Neural cell (in vitro differentiated cells): ENCODE measurements at regions not wholly inside any gene's neighbourhood (a gene's known extent, or its start where the extent isn't known, plus 50 kb on each side); places are given as distances from the start of the nearest gene placed in this dataset.

Source experiments
- H2AFZ ChIP-seq: fragments of 200-600, 300-800 bp; sonication (generic), shearing (Covaris generic); 2 replicates; pipeline ENCODE4 v1.6.0; 2014; ENCODE audit warnings: low read depth, mild to moderate bottlenecking, antibody characterized with exemption, low read length, moderate library complexity
- H3F3A ChIP-seq: fragments of 200-600 bp; shearing (Covaris generic); 2 replicates; pipeline ENCODE4 v1.6.1; 2016; ENCODE audit warnings: mild to moderate bottlenecking, moderate library complexity, mixed read lengths, antibody characterized with exemption, low read length; ENCODE audit not compliant: insufficient read depth, poor library complexity, severe bottlenecking
- H3K27ac ChIP-seq: fragments of 200-600, 300-800 bp; sonication (generic), shearing (Covaris generic); 2 replicates; pipeline ENCODE4 v1.5.1; 2014; ENCODE audit warnings: mild to moderate bottlenecking, low read length, moderate library complexity
- H3K27me3 ChIP-seq: fragments of 300-800, 200-600 bp; sonication (generic), shearing (Covaris generic); 2 replicates; pipeline ENCODE4 v1.6.0; 2014; ENCODE audit warnings: mild to moderate bottlenecking, low read depth, low read length, moderate library complexity; ENCODE audit not compliant: insufficient read depth
- H3K36me3 ChIP-seq: fragments of 300-800, 200-600 bp; sonication (generic), shearing (Covaris generic); 2 replicates; pipeline ENCODE4 v1.5.1; 2014; ENCODE audit warnings: mild to moderate bottlenecking, antibody characterized with exemption, low read length, moderate library complexity; ENCODE audit not compliant: insufficient read depth
- H3K4me2 ChIP-seq: fragments of 300-800, 200-600 bp; sonication (generic), shearing (Covaris generic); 2 replicates; pipeline ENCODE4 v1.6.0; 2014; ENCODE audit warnings: mild to moderate bottlenecking, low read length
- H3K4me3 ChIP-seq: fragments of 300-800, 200-600 bp; sonication (generic), shearing (Covaris generic); 2 replicates; pipeline ENCODE4 v1.5.1; 2014; ENCODE audit warnings: mild to moderate bottlenecking, low read length, moderate library complexity
- H3K79me2 ChIP-seq: fragments of 200-600 bp; shearing (Covaris generic); replicated peaks from 2 replicates; pipeline ENCODE4 v1.6.0; 2014; ENCODE audit warnings: mild to moderate bottlenecking, low read length, moderate library complexity; ENCODE audit not compliant: insufficient read depth
- H3K9ac ChIP-seq: fragments of 300-800, 200-600 bp; sonication (generic), shearing (Covaris generic); 2 replicates; pipeline ENCODE4 v1.6.1; 2016; ENCODE audit warnings: mild to moderate bottlenecking, low read length, mixed read lengths
- H3K9me2 ChIP-seq: fragments of 200-600 bp; shearing (Covaris generic); 2 replicates; pipeline ENCODE4 v1.6.1; 2016; ENCODE audit warnings: mild to moderate bottlenecking, low read length, mixed read lengths; ENCODE audit not compliant: insufficient read depth
- H3K9me3 ChIP-seq: fragments of 200-600, 300-800 bp; sonication (generic), shearing (Covaris generic); 2 replicates; pipeline ENCODE4 v1.6.1; 2016; ENCODE audit warnings: mild to moderate bottlenecking, mixed run types, low read length, moderate library complexity, mixed read lengths
- H4K20me1 ChIP-seq: fragments of 200-600 bp; shearing (Covaris generic); 2 replicates; pipeline ENCODE4 v1.6.1; 2016; ENCODE audit warnings: mild to moderate bottlenecking, mixed run types; ENCODE audit not compliant: insufficient read depth
- EP300 ChIP-seq: fragments of 450-650 bp; conservative IDR thresholded peaks from 2 replicates; pipeline ENCODE4 v1.6.1; 2014; ENCODE audit warnings: antibody characterized with exemption, mild to moderate bottlenecking, moderate library complexity; ENCODE audit not compliant: poor library complexity, severe bottlenecking
- EZH2 ChIP-seq: fragments of 200-600, 300-800 bp; shearing (Covaris generic), sonication (generic); IDR thresholded peaks from 2 replicates; pipeline ENCODE4 v1.6.1; 2014; ENCODE audit warnings: antibody characterized with exemption, low read length, borderline replicate concordance, mild to moderate bottlenecking; ENCODE audit not compliant: insufficient read depth, poor library complexity, severe bottlenecking
- MXI1 ChIP-seq: fragments of 450-650 bp; conservative IDR thresholded peaks from 2 replicates; pipeline ENCODE4 v1.6.1; 2014; ENCODE audit warnings: antibody characterized with exemption, mild to moderate bottlenecking; ENCODE audit not compliant: poor library complexity, severe bottlenecking
- POLR2AphosphoS5 ChIP-seq: IDR thresholded peaks from 2 replicates; pipeline ENCODE4 v1.6.1; 2012
- RAD21 ChIP-seq: fragments of 450-650 bp; conservative IDR thresholded peaks from 2 replicates; pipeline ENCODE4 v1.6.1; 2014; ENCODE audit warnings: antibody characterized with exemption, mild to moderate bottlenecking, moderate library complexity
- REST ChIP-seq: IDR thresholded peaks from 2 replicates; pipeline ENCODE4 v1.6.1; 2012; ENCODE audit warnings: borderline replicate concordance
- SMC3 ChIP-seq: fragments of 450-650 bp; conservative IDR thresholded peaks from 2 replicates; pipeline ENCODE4 v1.6.1; 2014; ENCODE audit warnings: antibody characterized with exemption, mild to moderate bottlenecking, moderate library complexity; ENCODE audit not compliant: poor library complexity
- TAF1 ChIP-seq: IDR thresholded peaks from 2 replicates; pipeline ENCODE4 v1.6.1; 2012; ENCODE audit warnings: low read depth
- TF ChIP-seq, protein P1 (sequence below): fragments of 450-650 bp; IDR thresholded peaks from 2 replicates; pipeline ENCODE4 v1.5.1; 2014; ENCODE audit warnings: antibody characterized with exemption, mild to moderate bottlenecking, moderate library complexity; ENCODE audit not compliant: poor library complexity, severe bottlenecking

- no peaks in the 10 kb centered on the region for H3K36me3 ChIP-seq
- no peaks in the 10 kb centered on the region for H4K20me1 ChIP-seq
- no peak overlapping the region for H3K9ac ChIP-seq
- no peak for TF ChIP-seq EP300
- no peak for TF ChIP-seq SMC3
- no peak for TF ChIP-seq MXI1
- TF ChIP-seq EZH2, result no peak
- no peak for TF ChIP-seq POLR2AphosphoS5
- TF ChIP-seq, protein P1, sequence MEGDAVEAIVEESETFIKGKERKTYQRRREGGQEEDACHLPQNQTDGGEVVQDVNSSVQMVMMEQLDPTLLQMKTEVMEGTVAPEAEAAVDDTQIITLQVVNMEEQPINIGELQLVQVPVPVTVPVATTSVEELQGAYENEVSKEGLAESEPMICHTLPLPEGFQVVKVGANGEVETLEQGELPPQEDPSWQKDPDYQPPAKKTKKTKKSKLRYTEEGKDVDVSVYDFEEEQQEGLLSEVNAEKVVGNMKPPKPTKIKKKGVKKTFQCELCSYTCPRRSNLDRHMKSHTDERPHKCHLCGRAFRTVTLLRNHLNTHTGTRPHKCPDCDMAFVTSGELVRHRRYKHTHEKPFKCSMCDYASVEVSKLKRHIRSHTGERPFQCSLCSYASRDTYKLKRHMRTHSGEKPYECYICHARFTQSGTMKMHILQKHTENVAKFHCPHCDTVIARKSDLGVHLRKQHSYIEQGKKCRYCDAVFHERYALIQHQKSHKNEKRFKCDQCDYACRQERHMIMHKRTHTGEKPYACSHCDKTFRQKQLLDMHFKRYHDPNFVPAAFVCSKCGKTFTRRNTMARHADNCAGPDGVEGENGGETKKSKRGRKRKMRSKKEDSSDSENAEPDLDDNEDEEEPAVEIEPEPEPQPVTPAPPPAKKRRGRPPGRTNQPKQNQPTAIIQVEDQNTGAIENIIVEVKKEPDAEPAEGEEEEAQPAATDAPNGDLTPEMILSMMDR, result no peak
- no peak for TF ChIP-seq RAD21
- no peak for TF ChIP-seq TAF1
- no peak for TF ChIP-seq REST
- H3K4me3 ChIP-seq, result no peak overlapping the region
- H3K9me3 ChIP-seq, result no peaks in the 10 kb centered on the region
- no peaks in the 10 kb centered on the region for H3K9me2 ChIP-seq
- H3K27ac ChIP-seq, result no peak overlapping the region
- H3K79me2 ChIP-seq, result no peaks in the 10 kb centered on the region
- H3K4me2 ChIP-seq, result no peak overlapping the region
- no peaks in the 10 kb centered on the region for H3K27me3 ChIP-seq
- no peaks in the 10 kb centered on the region for H3F3A ChIP-seq
- H2AFZ ChIP-seq, result no peak overlapping the region
Observed at GRCh38 chr12:30506411-30506810, 189.3 kb downstream of the IPO8 start.

DNA sequence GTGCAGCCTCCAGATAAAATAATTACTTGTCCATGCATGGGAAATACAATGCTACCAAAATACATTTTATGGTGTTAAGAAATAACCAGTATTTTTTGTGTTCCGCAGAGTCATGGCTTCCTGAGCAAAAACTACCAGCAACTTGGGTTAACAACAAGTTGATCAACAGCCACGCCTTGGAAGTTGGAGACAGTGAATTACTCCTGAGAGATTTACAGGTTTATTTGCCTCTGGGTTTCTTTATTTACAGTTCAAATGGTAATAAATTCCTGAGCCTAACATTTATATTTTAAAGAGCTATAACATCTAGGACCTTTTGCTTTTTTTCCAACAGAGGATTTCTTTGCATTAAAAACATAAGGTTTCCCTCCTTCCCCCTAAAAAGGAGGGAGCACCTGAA, 194.0 kb downstream of the IPO8 start:
- TF ChIP-seq REST (no peak), EP300 (no peak), EZH2 (no peak), SMC3 (no peak), POLR2AphosphoS5 (no peak), RAD21 (no peak), MXI1 (no peak), TAF1 (no peak)
- TF ChIP-seq, protein P1, result no peak
- no peak overlapping the region for H3K27ac ChIP-seq
- no peaks in the 10 kb centered on the region for H3F3A ChIP-seq
- no peaks in the 10 kb centered on the region for H4K20me1 ChIP-seq
- H3K9ac ChIP-seq, result no peak overlapping the region
- no peak overlapping the region for H2AFZ ChIP-seq
- H3K4me2 ChIP-seq, result no peak overlapping the region
- H3K9me3 ChIP-seq, result no peaks in the 10 kb centered on the region
- H3K36me3 ChIP-seq, result no peaks in the 10 kb centered on the region
- no peaks in the 10 kb centered on the region for H3K27me3 ChIP-seq
- H3K79me2 ChIP-seq, result no peaks in the 10 kb centered on the region
- H3K9me2 ChIP-seq, result no peaks in the 10 kb centered on the region
- no peak overlapping the region for H3K4me3 ChIP-seq
